ENCODE measurements at regions not wholly inside any gene's neighbourhood (a gene's known extent, or its start where the extent isn't known, plus 50 kb on each side); places are given as distances from the start of the nearest gene placed in this dataset.

DNA sequence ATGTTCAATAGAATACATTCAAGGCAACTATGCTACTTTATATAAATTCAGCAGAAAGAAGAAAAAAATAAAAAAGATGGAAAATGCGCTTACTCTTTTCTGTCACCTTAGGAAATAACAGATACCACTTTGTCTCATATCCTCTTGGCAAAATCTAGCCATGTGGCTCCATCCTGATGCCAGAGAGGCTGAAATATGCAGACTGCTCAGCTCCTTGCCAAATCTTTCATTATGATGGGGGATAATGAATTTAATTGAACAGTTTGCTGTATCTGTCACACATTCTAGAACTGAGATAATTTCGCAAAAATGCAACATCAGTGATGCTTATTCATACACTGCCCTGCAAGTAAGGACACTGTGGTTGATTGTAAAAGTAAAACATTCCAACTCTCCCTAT, 1081.5 kb downstream of the PLOD2 start:
- Mint-ChIP-seq H3K27ac (no peak overlapping the region), H3K27me3 (no peaks in the 10 kb centered on the region), H3K4me3 (no peak overlapping the region), H3K4me1 (ENCODE audit: low read depth) (no peaks in the 10 kb centered on the region), H3K36me3 (ENCODE audit: low read depth) (no peaks in the 10 kb centered on the region), H3K9me3 (no peaks in the 10 kb centered on the region)
- Histone ChIP-seq H3K36me3 (ENCODE audit: insufficient read depth, low read length) (no peaks in the 10 kb centered on the region), H3K4me3 (ENCODE audit: low read length) (no peak overlapping the region), H3K9me3 (ENCODE audit: control insufficient read depth in 1 of 2, insufficient read depth in 1 of 2, low read length in 2 of 2) (no peaks in the 10 kb centered on the region), H3K27me3 (ENCODE audit: control insufficient read depth in 1 of 2, insufficient read depth in 2 of 2, low read length in 2 of 2) (no peaks in the 10 kb centered on the region), H3K4me1 (ENCODE audit: insufficient read depth, low read length) (no peaks in the 10 kb centered on the region), H3K27ac (ENCODE audit: low read depth in 1 of 2, low read length in 2 of 2) (no peak overlapping the region)
- CTCF ChIA-PET: no interaction called here
- POLR2A ChIA-PET: no interaction called here
- ATAC-seq (ENCODE audit: poor library complexity) (no peak), DNase-seq (no peak)
- TF ChIP-seq, protein P1, sequence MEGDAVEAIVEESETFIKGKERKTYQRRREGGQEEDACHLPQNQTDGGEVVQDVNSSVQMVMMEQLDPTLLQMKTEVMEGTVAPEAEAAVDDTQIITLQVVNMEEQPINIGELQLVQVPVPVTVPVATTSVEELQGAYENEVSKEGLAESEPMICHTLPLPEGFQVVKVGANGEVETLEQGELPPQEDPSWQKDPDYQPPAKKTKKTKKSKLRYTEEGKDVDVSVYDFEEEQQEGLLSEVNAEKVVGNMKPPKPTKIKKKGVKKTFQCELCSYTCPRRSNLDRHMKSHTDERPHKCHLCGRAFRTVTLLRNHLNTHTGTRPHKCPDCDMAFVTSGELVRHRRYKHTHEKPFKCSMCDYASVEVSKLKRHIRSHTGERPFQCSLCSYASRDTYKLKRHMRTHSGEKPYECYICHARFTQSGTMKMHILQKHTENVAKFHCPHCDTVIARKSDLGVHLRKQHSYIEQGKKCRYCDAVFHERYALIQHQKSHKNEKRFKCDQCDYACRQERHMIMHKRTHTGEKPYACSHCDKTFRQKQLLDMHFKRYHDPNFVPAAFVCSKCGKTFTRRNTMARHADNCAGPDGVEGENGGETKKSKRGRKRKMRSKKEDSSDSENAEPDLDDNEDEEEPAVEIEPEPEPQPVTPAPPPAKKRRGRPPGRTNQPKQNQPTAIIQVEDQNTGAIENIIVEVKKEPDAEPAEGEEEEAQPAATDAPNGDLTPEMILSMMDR (IDR thresholded peaks at IDR 0.05): no peak
- intact Hi-C loops (cut with DNase I, micrococcal nuclease): no loop called here

GRCh38 chr3:145087038-145087437, 1073.9 kb downstream of the PLOD2 start:
- CTCF ChIA-PET: no interaction called here
- Histone ChIP-seq H3K36me3 (ENCODE audit: insufficient read depth, low read length) (no peaks in the 10 kb centered on the region), H3K4me1 (ENCODE audit: insufficient read depth, low read length) (no peaks in the 10 kb centered on the region), H3K27me3 (ENCODE audit: control insufficient read depth in 1 of 2, insufficient read depth in 2 of 2, low read length in 2 of 2) (no peaks in the 10 kb centered on the region), H3K9me3 (ENCODE audit: control insufficient read depth in 1 of 2, insufficient read depth in 1 of 2, low read length in 2 of 2) (no peaks in the 10 kb centered on the region), H3K4me3 (ENCODE audit: low read length) (no peak overlapping the region), H3K27ac (ENCODE audit: low read depth in 1 of 2, low read length in 2 of 2) (no peak overlapping the region)
- H3K4me3 Mint-ChIP-seq: no peak overlapping the region
- no peaks in the 10 kb centered on the region for H3K27me3 Mint-ChIP-seq
- ATAC-seq (ENCODE audit: poor library complexity): no peak
- no peaks in the 10 kb centered on the region for H3K4me1 Mint-ChIP-seq (ENCODE audit: low read depth)
- no peaks in the 10 kb centered on the region for H3K9me3 Mint-ChIP-seq
- intact Hi-C loops (cut with DNase I, micrococcal nuclease): no loop called here
- DNase-seq: no peak
- POLR2A ChIA-PET: no interaction called here
- TF ChIP-seq, protein P1 (IDR thresholded peaks at IDR 0.05): no peak
- no peak overlapping the region for H3K27ac Mint-ChIP-seq
- no peaks in the 10 kb centered on the region for H3K36me3 Mint-ChIP-seq (ENCODE audit: low read depth)

DNA sequence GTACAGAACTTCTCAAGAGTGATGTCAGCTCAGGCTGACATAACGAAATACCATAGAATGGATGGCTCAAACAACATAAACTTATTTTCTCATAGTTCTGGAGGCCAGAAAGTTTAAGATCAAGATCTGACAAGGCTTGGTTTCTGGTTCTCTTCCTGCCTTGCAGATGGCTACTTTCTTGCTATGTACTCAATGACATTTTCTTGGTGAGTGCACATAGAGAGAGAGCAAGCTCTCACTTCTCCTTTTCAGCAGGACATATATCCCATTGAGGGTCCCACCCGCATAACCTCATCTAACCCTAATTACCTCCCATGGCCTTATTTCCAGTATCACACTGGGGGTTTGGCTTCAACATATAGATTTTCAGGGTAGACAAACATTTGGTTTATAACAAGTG, 1072.1 kb downstream of the PLOD2 start:
- POLR2A ChIA-PET: no interaction called here
- intact Hi-C loops (cut with DNase I, micrococcal nuclease): no loop called here
- no peak for DNase-seq
- Histone ChIP-seq H3K9me3 (ENCODE audit: control insufficient read depth in 1 of 2, insufficient read depth in 1 of 2, low read length in 2 of 2) (no peaks in the 10 kb centered on the region), H3K27ac (ENCODE audit: low read depth in 1 of 2, low read length in 2 of 2) (no peak overlapping the region), H3K4me3 (ENCODE audit: low read length) (no peak overlapping the region), H3K4me1 (ENCODE audit: insufficient read depth, low read length) (no peaks in the 10 kb centered on the region), H3K36me3 (ENCODE audit: insufficient read depth, low read length) (no peaks in the 10 kb centered on the region), H3K27me3 (ENCODE audit: control insufficient read depth in 1 of 2, insufficient read depth in 2 of 2, low read length in 2 of 2) (no peaks in the 10 kb centered on the region)
- Mint-ChIP-seq H3K27me3 (no peaks in the 10 kb centered on the region), H3K36me3 (ENCODE audit: low read depth) (no peaks in the 10 kb centered on the region), H3K27ac (no peak overlapping the region), H3K4me1 (ENCODE audit: low read depth) (no peaks in the 10 kb centered on the region), H3K9me3 (no peaks in the 10 kb centered on the region), H3K4me3 (no peak overlapping the region)
- TF ChIP-seq, protein P1 (IDR thresholded peaks at IDR 0.05): no peak
- CTCF ChIA-PET: no interaction called here
- ATAC-seq (ENCODE audit: poor library complexity): no peak
